HepG2 (cell line): ENCODE measurements at regions not wholly inside any gene's neighbourhood (a gene's known extent, or its start where the extent isn't known, plus 50 kb on each side); places are given as distances from the start of the nearest gene placed in this dataset.

Experiments used
- ATAC-seq: fragments of 200-7000 bp; cut with Tn5 transposase; 3 replicates; pipeline ENCODE4 v1.9.1; 2020; ENCODE audit warnings: mild to moderate bottlenecking, moderate library complexity
- BruUV-seq: library from RNA; stranded (reverse); fragments of 400-500 nt; replicated peaks from 2 replicates; lab custom pipeline; 2021; lab: Mats Ljungman, UMichigan
- CTCF ChIA-PET: fragments of 300-600 bp; formaldehyde crosslinking; extraction: SDS; loops from one replicate; lab custom pipeline; 2021; ENCODE audit warnings: low total read pairs, inconsistent platforms, low intra/inter-chr PET ratio; lab: Yijun Ruan, JAX
- POLR2A ChIA-PET: fragments of 350-600 bp; sonication (Branson Sonifier 250); formaldehyde crosslinking; loops from one replicate; lab custom pipeline; 2020; ENCODE audit warnings: antibody characterized with exemption, inconsistent platforms; lab: Yijun Ruan, JAX
- DNase-seq: peaks from one replicate; pipeline ENCODE4 v3.0.0-alpha.2; 2015; ENCODE audit warnings: low spot score
- FAIRE-seq: peaks from 3 replicates; lab custom pipeline; 2011; peaks lifted over from hg19 to GRCh38; lab: Jason Lieb, UNC
- H2AFZ ChIP-seq: one replicate; pipeline ENCODE4 v1.6.1; 2011; ENCODE audit warnings: low read length, inconsistent platforms
- H3K27ac ChIP-seq: fragments of 300-600 bp; 3 replicates; pipeline ENCODE4 v1.8.0; 2011; ENCODE audit warnings: mixed run types, mild to moderate bottlenecking, mixed read lengths, low read length, inconsistent platforms; ENCODE audit not compliant: insufficient read depth; ENCODE audit errors: extremely low read length
- H3K27me3 ChIP-seq, 2 experiments: fragments of 200-600 bp in 1 of 2; 2 replicates in 1 of 2; 3 replicates in 1 of 2; pipeline versions ENCODE4 v1.6.0 to v1.8.0; 2011; ENCODE audit warnings: low read length in 2 of 2, mild to moderate bottlenecking in 2 of 2, moderate library complexity in 2 of 2, inconsistent platforms in 1 of 2; ENCODE audit not compliant: insufficient read depth in 2 of 2, control insufficient read depth in 1 of 2
- H3K36me3 ChIP-seq, 2 experiments: fragments of 200-600 bp in 1 of 2; replicated peaks in 1 of 2; 2 replicates in 1 of 2; 3 replicates in 1 of 2; pipeline versions ENCODE4 v1.5.1 to v1.8.0; 2011; ENCODE audit warnings: low read length in 2 of 2, inconsistent platforms in 1 of 2; ENCODE audit not compliant: insufficient read depth in 2 of 2, control insufficient read depth in 1 of 2
- H3K4me1 ChIP-seq: 2 replicates; pipeline ENCODE4 v1.5.1; 2012; ENCODE audit warnings: low read length, inconsistent platforms; ENCODE audit not compliant: insufficient read depth
- H3K4me2 ChIP-seq: 2 replicates; pipeline ENCODE4 v1.6.0; 2011; ENCODE audit warnings: low read depth, low read length, inconsistent platforms
- H3K4me3 ChIP-seq, 3 experiments: fragments of 200-600 bp in 1 of 3; sonication (generic), shearing (Covaris generic) in 1 of 3; replicated peaks in 1 of 3; 2 replicates each; pipeline ENCODE4 v1.5.1; 2011 to 2016; ENCODE audit warnings: low read length in 3 of 3, inconsistent platforms in 2 of 3, low read depth in 2 of 3, mild to moderate bottlenecking in 2 of 3, control low read depth in 1 of 3, mixed read lengths in 1 of 3; ENCODE audit not compliant: insufficient read depth in 1 of 3
- H3K79me2 ChIP-seq: one replicate; pipeline ENCODE4 v1.6.1; 2011; ENCODE audit warnings: low read length, inconsistent platforms; ENCODE audit not compliant: insufficient read depth
- H3K9ac ChIP-seq: 2 replicates; pipeline ENCODE4 v1.6.0; 2011; ENCODE audit warnings: mild to moderate bottlenecking, low read depth, low read length, inconsistent platforms; ENCODE audit not compliant: insufficient read depth
- H3K9me3 ChIP-seq: 2 replicates; pipeline ENCODE4 v1.5.1; 2012; ENCODE audit warnings: mild to moderate bottlenecking, low read length
- H4K20me1 ChIP-seq: 2 replicates; pipeline ENCODE4 v1.6.0; 2011; ENCODE audit warnings: inconsistent platforms, mild to moderate bottlenecking, low read length, moderate library complexity; ENCODE audit not compliant: insufficient read depth
- BATF2 ChIP-seq: sonication (generic); formaldehyde crosslinking; IDR thresholded peaks from 2 replicates; pipeline ENCODE4 v1.8.0; 2022; ENCODE audit warnings: mild to moderate bottlenecking, missing genetic modification reagents, moderate library complexity
- ERF ChIP-seq: IDR thresholded peaks from 2 replicates; pipeline ENCODE4 v1.6.1; 2018; ENCODE audit warnings: missing biosample characterization, missing genetic modification reagents
- KLF6 ChIP-seq: IDR thresholded peaks from 2 replicates; pipeline ENCODE4 v1.8.0; 2016; ENCODE audit warnings: missing biosample characterization, missing genetic modification reagents
- NR1H2 ChIP-seq: sonication (generic); formaldehyde crosslinking; IDR thresholded peaks from 2 replicates; pipeline ENCODE4 v1.8.1; 2022; ENCODE audit warnings: low read depth, missing genetic modification reagents, borderline replicate concordance
- ZBTB49 ChIP-seq: sonication (generic); formaldehyde crosslinking; IDR thresholded peaks from 2 replicates; pipeline ENCODE4 v1.4.0; 2020; ENCODE audit warnings: missing genetic modification reagents, borderline replicate concordance
- ZMYM4 ChIP-seq: sonication (generic); formaldehyde crosslinking; IDR thresholded peaks from 2 replicates; pipeline ENCODE4 v1.8.1; 2023; ENCODE audit warnings: mild to moderate bottlenecking, missing genetic modification reagents
- ZNF331 ChIP-seq: sonication (generic); formaldehyde crosslinking; IDR thresholded peaks from 2 replicates; pipeline ENCODE4 v1.4.0; 2020; ENCODE audit warnings: missing genetic modification reagents
- ZNF34 ChIP-seq: sonication (generic); formaldehyde crosslinking; IDR thresholded peaks from 2 replicates; pipeline ENCODE4 v1.4.0; 2020; ENCODE audit warnings: mild to moderate bottlenecking, missing genetic modification reagents, borderline replicate concordance
- ZNF484 ChIP-seq: sonication (generic); formaldehyde crosslinking; IDR thresholded peaks from 2 replicates; pipeline ENCODE4 v1.5.1; 2020; ENCODE audit warnings: mild to moderate bottlenecking, low read depth, missing genetic modification reagents, borderline replicate concordance
- ZNF552 ChIP-seq: sonication (generic); formaldehyde crosslinking; IDR thresholded peaks from 2 replicates; pipeline ENCODE4 v1.9.0; 2022; ENCODE audit warnings: missing genetic modification reagents, mild to moderate bottlenecking, borderline replicate concordance
- ZNF740 ChIP-seq: sonication (generic); formaldehyde crosslinking; IDR thresholded peaks from 2 replicates; pipeline ENCODE4 v1.4.0; 2020; ENCODE audit warnings: missing genetic modification reagents
- WGBS: methylation state at CpG from one replicate; pipeline ENCODE4 v1.1.6; 2017; ENCODE audit warnings: low lambda C conversion rate; 5-methylcytosine and 5-hydroxymethylcytosine counted together
- in situ Hi-C: cut with HindIII; loops from 2 replicates; pipeline ENCODE4 v1.10.0; 2017; ENCODE audit warnings: low pct_unique_long_range_greater_than_20kb; ENCODE audit not compliant: extremely low pct_ligation_motif_present
- intact Hi-C: fragments of 100-400 bp; cut with micrococcal nuclease; formaldehyde crosslinking; loops from one replicate; pipeline ENCODE4 v1.10.0; 2022; ENCODE audit not compliant: unreplicated experiment
- TF ChIP-seq, protein P1 (sequence below): sonication (generic); formaldehyde crosslinking; IDR thresholded peaks from 2 replicates; pipeline ENCODE4 v1.4.0; 2020; ENCODE audit warnings: mild to moderate bottlenecking, missing genetic modification reagents
- TF ChIP-seq, protein P2 (sequence below): sonication (generic); formaldehyde crosslinking; IDR thresholded peaks from 2 replicates; pipeline ENCODE4 v1.4.0; 2020; ENCODE audit warnings: missing genetic modification reagents; ENCODE audit errors: not compliant biosample characterization
- TF ChIP-seq, protein P3 (sequence below): sonication (generic); formaldehyde crosslinking; IDR thresholded peaks from 2 replicates; pipeline ENCODE4 v1.8.1; 2023; ENCODE audit warnings: mild to moderate bottlenecking, missing genetic modification reagents

GRCh38 chr18:5643288-5643687, 99.5 kb upstream of the EPB41L3 start:
- no peak overlapping the region for H3K4me3 ChIP-seq
- H2AFZ ChIP-seq, result no peak overlapping the region
- TF ChIP-seq ZNF331 (CRISPR knock-in tag), result no peak
- no peaks in the 10 kb centered on the region for H3K36me3 ChIP-seq
- WGBS, result 10% methylated on average over 7 of the region's 7 CpGs
- POLR2A ChIA-PET, result no interaction called here
- H4K20me1 ChIP-seq, result no peaks in the 10 kb centered on the region
- H3K27me3 ChIP-seq, result peaks cover 0 to 3% of the 10 kb centered on the region in 2 experiments; a peak in 1 of 5 replicates
- in situ Hi-C loops (no loop called here), intact Hi-C loops (no loop called here)
- H3K9me3 ChIP-seq, result no peaks in the 10 kb centered on the region
- no peak overlapping the region for H3K9ac ChIP-seq
- FAIRE-seq (no peak), DNase-seq (no peak), ATAC-seq (no peak)
- no peak overlapping the region for H3K4me2 ChIP-seq
- no peak overlapping the region for H3K27ac ChIP-seq
- no peaks in the 10 kb centered on the region for H3K4me1 ChIP-seq
- BruUV-seq, result no TSS peak
- CTCF ChIA-PET, result no interaction called here
- H3K79me2 ChIP-seq, result no peaks in the 10 kb centered on the region

- no peak overlapping the region for H3K4me2 ChIP-seq
- H3K9ac ChIP-seq, result no peak overlapping the region
- in situ Hi-C loops (no loop called here), intact Hi-C loops (no loop called here)
- H2AFZ ChIP-seq, result no peak overlapping the region
- no peaks in the 10 kb centered on the region for H4K20me1 ChIP-seq
- 25% methylated on average over 12 of the region's 12 CpGs for WGBS
- H3K4me3 ChIP-seq, result no peak overlapping the region
- no peaks in the 10 kb centered on the region for H3K9me3 ChIP-seq
- no peaks in the 10 kb centered on the region; a peak in 1 of 5 replicates for H3K27me3 ChIP-seq
- no peak for FAIRE-seq
- no peaks in the 10 kb centered on the region for H3K79me2 ChIP-seq
- ChIA-PET CTCF (no interaction called here), POLR2A (no interaction called here)
- H3K36me3 ChIP-seq, result no peaks in the 10 kb centered on the region
- ATAC-seq, result no peak
- no peaks in the 10 kb centered on the region for H3K4me1 ChIP-seq
- no TSS peak for BruUV-seq
- no peak overlapping the region for H3K27ac ChIP-seq
- DNase-seq, result no peak
- TF ChIP-seq ZNF484 (CRISPR knock-in tag), result no peak
- TF ChIP-seq, protein P1, sequence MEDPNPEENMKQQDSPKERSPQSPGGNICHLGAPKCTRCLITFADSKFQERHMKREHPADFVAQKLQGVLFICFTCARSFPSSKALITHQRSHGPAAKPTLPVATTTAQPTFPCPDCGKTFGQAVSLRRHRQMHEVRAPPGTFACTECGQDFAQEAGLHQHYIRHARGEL (CRISPR knock-in tag), result no peak
- TF ChIP-seq ERF (CRISPR knock-in tag), result no peak
- TF ChIP-seq BATF2, result no peak
- no peak for TF ChIP-seq NR1H2
- no peak for TF ChIP-seq ZNF740
- TF ChIP-seq, protein P2, sequence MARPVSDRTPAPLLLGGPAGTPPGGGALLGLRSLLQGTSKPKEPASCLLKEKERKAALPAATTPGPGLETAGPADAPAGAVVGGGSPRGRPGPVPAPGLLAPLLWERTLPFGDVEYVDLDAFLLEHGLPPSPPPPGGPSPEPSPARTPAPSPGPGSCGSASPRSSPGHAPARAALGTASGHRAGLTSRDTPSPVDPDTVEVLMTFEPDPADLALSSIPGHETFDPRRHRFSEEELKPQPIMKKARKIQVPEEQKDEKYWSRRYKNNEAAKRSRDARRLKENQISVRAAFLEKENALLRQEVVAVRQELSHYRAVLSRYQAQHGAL, result no peak
- TF ChIP-seq, protein P3, sequence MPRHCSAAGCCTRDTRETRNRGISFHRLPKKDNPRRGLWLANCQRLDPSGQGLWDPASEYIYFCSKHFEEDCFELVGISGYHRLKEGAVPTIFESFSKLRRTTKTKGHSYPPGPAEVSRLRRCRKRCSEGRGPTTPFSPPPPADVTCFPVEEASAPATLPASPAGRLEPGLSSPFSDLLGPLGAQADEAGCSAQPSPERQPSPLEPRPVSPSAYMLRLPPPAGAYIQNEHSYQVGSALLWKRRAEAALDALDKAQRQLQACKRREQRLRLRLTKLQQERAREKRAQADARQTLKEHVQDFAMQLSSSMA (CRISPR knock-in tag), result no peak
- no peak for TF ChIP-seq KLF6 (CRISPR knock-in tag)
- TF ChIP-seq ZBTB49 (CRISPR knock-in tag), result no peak
- no peak for TF ChIP-seq ZMYM4 (CRISPR knock-in tag)
- TF ChIP-seq ZNF34 (CRISPR knock-in tag), result no peak
- no peak for TF ChIP-seq ZNF552 (CRISPR knock-in tag)
Measured at GRCh38 chr18:5640939-5641338, 97.1 kb upstream of the EPB41L3 start.
